Stimulated activated CD4-positive, alpha-beta T cell treated with anti-CD3 and anti-CD28 coated beads, Interleukin-1b, Interleukin-23, amount 100 ng/mL, for 48 hours (primary cell): ENCODE measurements at regions not wholly inside any gene's neighbourhood (a gene's known extent, or its start where the extent isn't known, plus 50 kb on each side); places are given as distances from the start of the nearest gene placed in this dataset.

ENCODE experiments used
- DNase-seq: peaks from one replicate; pipeline ENCODE4 v3.0.0-alpha.2; 2020

GRCh38 chr4:14829795-14830194, 172.5 kb upstream of the CPEB2 start:
- no peak for DNase-seq

GRCh38 chr4:14831416-14831815, 170.9 kb upstream of the CPEB2 start:
- DNase-seq, result no peak

- DNase-seq, result no peak
Measured at GRCh38 chr4:14833053-14833452, 169.2 kb upstream of the CPEB2 start.

GRCh38 chr4:14834382-14834781, 167.9 kb upstream of the CPEB2 start:
- no peak for DNase-seq

GRCh38 chr4:14835288-14835687, 167.0 kb upstream of the CPEB2 start:
- DNase-seq, result no peak

GRCh38 chr4:14835708-14836425, 166.4 kb upstream of the CPEB2 start:
- DNase-seq, result no peak

GRCh38 chr4:14837860-14838259, 164.4 kb upstream of the CPEB2 start:
- no peak for DNase-seq

- DNase-seq, result no peak
Measured at GRCh38 chr4:14841801-14842768, 160.2 kb upstream of the CPEB2 start.

GRCh38 chr4:14842964-14843630, 159.2 kb upstream of the CPEB2 start:
- DNase-seq, result no peak

GRCh38 chr4:14844061-14844460, 158.2 kb upstream of the CPEB2 start:
- no peak for DNase-seq

GRCh38 chr4:14848229-14848628, 154.1 kb upstream of the CPEB2 start:
- DNase-seq, result no peak

GRCh38 chr4:14850455-14851097, 151.7 kb upstream of the CPEB2 start:
- DNase-seq, result no peak

GRCh38 chr4:14853176-14853943, 148.9 kb upstream of the CPEB2 start:
- no peak for DNase-seq

- no peak for DNase-seq
Measured at GRCh38 chr4:14855719-14856061, 146.6 kb upstream of the CPEB2 start.

- peak; percentile 83 for DNase-seq
Measured at GRCh38 chr4:14856062-14856933, 146.0 kb upstream of the CPEB2 start.

- no peak for DNase-seq
Measured at GRCh38 chr4:14856934-14857235, 145.4 kb upstream of the CPEB2 start.

- no peak for DNase-seq
Measured at GRCh38 chr4:14857475-14857874, 144.8 kb upstream of the CPEB2 start.

GRCh38 chr4:14857981-14858380, 144.3 kb upstream of the CPEB2 start:
- no peak for DNase-seq

- no peak for DNase-seq
Measured at GRCh38 chr4:14862891-14863290, 139.4 kb upstream of the CPEB2 start.

GRCh38 chr4:14863418-14864364, 138.6 kb upstream of the CPEB2 start:
- DNase-seq, result no peak
